SKM-1 treated with dmso at 0.1 percent for 144 hours (cell line): ENCODE measurements at regions not wholly inside any gene's neighbourhood (a gene's known extent, or its start where the extent isn't known, plus 50 kb on each side); places are given as distances from the start of the nearest gene placed in this dataset.
"Not testable (repeated sequence)": the region's sequence is repeated elsewhere in the genome, so short reads cannot be mapped to it uniquely, and the experiment has no call there.

ENCODE experiments used
- DNase-seq: peaks from one replicate; lab custom pipeline; 2025; ENCODE audit not compliant: unreplicated experiment; lab: John Stamatoyannopoulos, UW

DNA sequence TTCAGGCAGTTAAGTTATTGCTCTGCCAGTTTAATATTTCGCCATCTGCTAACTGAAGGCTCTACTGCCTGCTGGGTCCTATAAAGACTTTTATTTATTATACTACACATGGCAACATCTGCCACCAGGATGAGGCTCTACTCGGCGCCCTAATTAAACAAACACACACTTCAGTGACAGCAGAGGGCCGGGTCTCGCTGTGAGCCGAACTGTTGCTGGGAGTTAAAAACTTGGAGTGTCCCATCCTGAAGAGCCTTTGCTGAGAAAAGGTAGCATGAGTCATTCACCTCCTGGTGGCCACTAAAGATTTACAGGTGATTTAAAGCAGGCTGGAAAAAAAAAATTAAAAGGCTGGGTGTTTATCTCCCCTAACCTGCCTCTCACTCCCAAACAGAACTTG, 183.7 kb downstream of the NPIPA8 start:
- not testable (repeated sequence) for DNase-seq

DNA sequence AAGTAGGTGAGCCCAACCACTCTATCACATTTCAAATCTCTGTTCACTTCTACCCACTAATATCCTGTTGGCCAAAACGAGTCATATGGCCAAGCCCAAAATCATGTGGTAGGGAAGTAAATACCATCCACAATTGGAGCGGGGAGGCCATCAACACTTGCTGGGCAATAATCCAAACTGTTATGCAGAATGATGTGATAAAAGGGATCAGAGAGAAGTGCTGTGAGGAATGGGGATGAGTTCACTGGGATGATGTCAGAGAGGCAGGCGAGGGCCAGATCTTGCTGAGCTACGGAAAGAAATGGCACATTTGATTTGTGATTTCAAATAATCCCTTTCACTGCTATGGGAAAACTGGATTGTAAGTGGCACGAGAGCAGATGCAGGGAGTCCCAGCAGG, 188.4 kb downstream of the NPIPA8 start:
- DNase-seq, result not testable (repeated sequence)

DNA sequence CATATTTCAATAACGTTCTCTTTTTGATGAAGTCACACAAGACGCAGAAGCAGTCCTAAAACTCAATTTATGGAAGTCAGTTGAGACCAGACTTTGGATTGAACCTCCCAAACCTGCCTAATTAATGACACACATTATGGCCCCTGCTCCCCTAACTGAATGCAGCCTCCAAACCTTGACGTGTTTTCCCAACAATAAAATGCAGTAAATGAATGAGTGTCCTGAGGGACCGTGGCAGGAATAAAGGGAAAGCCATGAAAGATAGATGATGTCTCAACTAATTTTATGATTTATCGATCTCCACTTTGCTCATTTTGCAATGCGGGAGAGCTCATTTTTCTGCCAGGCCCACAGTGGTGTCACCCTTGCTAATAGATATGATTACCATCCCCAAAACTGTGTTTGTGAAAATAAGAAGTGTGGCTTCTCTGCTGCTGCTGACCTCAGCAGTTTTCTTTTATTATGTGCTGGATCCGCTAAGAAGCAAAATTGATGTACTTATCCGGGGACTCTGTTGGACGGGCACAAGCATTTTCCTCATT, 189.9 kb downstream of the NPIPA8 start:
- not testable (repeated sequence) for DNase-seq

- not testable (repeated sequence) for DNase-seq
Observed at GRCh38 chr16:18142066-18142465, 194.5 kb downstream of the NPIPA8 start.

- not testable (repeated sequence) for DNase-seq
Observed at GRCh38 chr16:18136288-18136687, 200.2 kb downstream of the NPIPA8 start.

- not testable (repeated sequence) for DNase-seq
Observed at GRCh38 chr16:18135024-18135423, 201.5 kb downstream of the NPIPA8 start.

DNA sequence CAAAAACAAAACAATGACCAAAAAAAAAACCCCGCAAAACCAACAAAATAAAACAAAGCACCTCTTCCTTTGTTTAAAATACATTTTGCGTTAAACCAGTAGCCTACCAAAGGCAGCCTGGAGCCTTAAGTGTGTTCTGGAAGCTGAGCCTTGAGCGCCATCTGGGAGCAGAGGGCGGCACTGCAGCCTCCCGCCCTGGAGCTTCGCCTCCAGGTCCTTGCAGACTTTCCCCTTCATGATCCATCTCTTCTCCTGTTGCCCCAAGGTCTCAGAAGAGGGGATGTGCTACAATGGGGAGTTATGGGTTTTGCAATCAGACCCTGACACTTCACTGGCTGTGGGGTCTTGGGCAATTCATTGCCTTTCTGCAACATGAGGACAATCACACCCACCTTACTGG, 204.9 kb downstream of the NPIPA8 start:
- DNase-seq, result not testable (repeated sequence)

DNA sequence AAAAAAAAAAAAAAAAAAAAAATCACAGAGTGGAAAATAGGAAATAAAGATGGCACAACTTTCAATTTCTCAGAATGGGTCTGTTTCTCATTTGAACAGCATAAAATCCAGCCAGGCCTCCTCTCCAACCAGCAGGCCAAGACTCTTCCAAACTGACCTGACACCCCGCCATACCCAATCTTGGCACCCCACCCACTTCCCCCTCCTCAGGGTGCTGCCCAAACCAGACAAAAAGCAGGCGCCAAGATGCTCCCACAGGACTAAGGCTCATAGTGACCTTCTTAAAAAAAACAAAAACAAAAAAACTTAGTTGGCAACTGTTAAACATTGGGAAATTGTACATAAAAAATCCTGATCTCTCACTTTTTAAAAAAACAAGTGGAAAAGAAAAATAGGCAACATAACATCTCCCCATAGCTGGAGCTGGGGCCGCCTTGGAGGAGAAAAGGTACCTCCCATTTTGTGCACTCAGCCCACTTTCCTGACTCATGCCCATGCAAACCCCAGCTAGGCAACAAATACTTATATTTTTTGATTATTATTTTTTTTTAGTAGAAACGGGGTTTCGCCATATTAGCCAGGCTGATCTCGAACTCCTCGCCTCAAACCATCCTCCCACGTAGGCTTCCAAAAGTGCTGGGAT, 205.9 kb downstream of the NPIPA8 start:
- DNase-seq, result not testable (repeated sequence)

GRCh38 chr16:18127033-18127432, 209.5 kb downstream of the NPIPA8 start:
- DNase-seq, result not testable (repeated sequence)

DNA sequence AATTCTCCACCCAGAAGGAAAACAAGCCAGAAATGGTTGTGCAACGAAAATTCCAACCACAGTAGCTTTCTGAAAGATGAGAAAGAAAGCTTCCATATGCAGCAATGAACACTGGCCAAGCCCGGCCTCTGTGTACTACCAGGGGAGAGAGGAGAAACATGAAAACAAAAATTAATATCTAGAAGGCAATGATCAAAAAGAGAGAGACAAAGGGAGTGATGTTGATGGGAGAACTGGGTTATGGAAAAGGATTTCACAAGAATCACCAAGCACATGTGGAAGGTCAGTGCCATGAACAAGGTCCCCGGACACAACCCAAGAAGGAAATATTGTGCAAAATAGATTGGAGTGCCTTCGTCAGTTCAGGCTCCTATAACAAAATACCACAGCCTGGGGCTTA, 217.4 kb downstream of the NPIPA8 start:
- DNase-seq, result not testable (repeated sequence)

GRCh38 chr16:18118684-18119083, 217.9 kb downstream of the NPIPA8 start:
- not testable (repeated sequence) for DNase-seq

- DNase-seq, result not testable (repeated sequence)
Observed at GRCh38 chr16:18118071-18118470, 218.5 kb downstream of the NPIPA8 start.

DNA sequence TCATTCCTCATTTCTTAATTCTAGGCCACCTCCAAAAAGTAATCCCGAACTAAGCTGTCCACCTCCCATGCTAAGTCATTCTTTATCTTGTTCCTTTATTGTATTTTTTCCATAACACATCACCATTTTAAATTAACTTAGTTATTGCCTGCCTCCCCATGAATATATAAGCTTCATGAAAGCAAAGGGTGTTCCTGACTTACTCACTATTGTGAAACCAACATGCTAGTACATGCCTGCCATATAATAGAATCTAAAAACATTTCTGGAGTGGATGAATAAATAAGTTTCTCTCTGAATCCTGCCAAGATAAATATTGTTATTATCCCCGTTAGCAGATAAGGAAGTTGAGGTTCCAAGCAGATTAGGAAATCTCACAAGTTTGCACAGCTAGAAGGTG, 232.1 kb downstream of the NPIPA8 start:
- DNase-seq, result not testable (repeated sequence)

DNA sequence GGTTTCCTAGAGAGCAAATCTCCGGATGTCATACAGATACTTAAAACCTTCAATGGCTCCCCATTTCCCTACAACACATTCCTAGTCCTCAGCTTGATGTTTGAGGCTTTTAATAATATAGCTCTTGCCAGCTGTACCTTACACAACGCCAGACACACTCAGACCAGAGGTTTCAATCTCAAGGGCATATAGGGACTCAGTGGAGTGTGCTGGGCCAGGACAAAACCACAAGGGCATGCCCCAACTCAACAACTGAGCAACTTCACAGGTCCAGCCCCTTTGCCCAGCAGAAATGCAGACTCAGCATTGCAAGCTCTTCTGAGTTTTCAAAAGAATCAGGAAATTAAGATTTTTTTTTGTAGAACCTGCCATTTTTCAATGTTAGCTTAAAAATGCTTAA, 235.5 kb downstream of the NPIPA8 start:
- not testable (repeated sequence) for DNase-seq

- DNase-seq, result not testable (repeated sequence)
Observed at GRCh38 chr16:18092605-18093004, 243.9 kb downstream of the NPIPA8 start.

DNA sequence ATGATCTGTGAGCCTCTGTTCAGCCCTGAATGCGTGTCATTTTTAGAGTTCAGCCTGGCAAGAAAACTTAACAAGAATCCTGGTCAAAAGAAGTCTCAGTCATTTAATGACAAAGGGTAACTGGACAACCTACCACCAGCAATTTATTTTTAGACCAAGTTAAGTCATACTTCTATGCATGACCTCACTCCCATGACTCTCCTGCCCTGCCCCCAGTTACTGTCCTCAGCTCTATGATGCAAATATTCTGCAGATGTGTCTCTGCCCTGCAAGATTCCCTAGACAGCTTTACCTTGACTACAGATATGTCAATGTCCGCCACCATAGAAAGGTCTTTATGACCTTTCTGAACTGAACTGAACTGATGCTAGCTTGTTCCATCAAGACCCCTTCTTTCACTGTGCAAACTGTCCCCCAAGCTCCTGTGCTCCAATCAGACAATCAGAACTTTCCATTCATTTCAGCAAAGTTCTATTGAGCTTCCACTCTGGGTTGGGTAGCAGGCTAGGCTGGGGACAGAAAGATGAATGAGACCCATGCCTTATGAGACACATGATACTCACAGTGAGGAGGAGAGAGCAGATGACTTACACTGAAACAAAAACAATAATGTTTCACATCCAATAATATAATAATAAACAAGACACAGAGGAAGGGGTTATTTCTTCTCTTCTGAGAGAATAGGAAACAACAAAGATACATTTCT, 255.7 kb downstream of the NPIPA8 start:
- not testable (repeated sequence) for DNase-seq

DNA sequence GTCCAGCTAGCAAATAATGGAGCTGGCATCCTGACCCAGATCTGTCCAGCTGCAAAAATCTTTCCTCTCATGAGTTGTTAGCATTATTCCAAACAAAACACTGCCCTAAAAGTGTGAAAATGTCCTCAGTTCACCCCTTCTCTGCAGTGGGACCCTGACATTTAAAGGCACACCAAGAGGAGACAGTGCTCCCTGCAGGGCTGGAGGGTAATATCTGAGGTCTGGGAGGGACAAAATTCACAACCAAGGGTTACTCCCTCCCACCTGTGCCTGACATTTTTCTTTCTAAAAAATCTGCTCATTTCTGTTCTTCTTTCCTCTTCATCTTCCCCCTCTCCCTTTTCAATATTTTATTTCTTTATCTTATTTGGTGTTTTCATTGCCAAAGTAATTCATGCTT, 258.6 kb downstream of the NPIPA8 start:
- DNase-seq, result not testable (repeated sequence)

- no peak for DNase-seq
Observed at GRCh38 chr16:18072161-18072560, 264.4 kb downstream of the NPIPA8 start.

DNA sequence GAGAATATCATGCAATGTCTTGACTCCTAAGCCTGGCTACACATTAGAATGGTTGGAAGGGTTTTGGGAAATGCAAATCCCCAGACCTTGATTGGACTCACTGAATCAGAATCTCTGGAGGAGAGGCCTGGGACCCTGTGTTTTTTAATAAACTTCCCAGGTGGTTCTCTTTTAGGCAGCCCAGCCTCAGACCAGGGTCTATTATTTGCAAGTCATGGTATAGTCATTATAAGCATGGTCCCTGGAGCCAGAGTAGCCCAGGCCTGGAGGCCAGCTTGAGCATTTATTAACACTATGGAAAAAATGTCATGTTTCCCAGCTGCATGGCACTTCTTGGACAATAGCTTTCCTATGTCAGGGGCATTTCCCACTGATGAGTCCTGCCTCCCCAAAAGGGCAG, 266.9 kb downstream of the NPIPA8 start:
- DNase-seq, result no peak

- no peak for DNase-seq
Observed at GRCh38 chr16:18068477-18068876, 268.1 kb downstream of the NPIPA8 start.

DNA sequence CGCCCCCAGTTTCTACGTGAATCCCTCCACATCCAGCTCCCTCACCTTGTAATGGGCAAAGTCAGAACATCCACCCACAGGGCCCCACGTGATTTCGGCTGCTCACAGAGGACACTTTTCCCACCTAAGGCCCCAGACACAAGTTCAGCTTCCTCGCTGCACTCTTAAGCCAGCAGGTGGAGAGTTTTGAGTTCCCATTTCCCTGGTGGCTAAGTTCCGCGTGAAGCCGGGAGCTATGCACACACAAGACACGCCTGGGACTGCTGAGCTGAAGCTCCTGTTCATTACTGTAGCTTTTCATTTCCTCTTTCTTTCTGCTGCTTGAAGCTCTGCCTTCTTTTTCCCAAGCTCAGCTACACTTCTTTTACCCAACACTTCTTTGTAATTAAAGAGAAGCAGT, 273.8 kb downstream of the NPIPA8 start:
- no peak for DNase-seq

- DNase-seq, result no peak
Observed at GRCh38 chr16:18060351-18060750, 276.2 kb downstream of the NPIPA8 start.
